Osteoblast (primary cell): ENCODE measurements at regions not wholly inside any gene's neighbourhood (a gene's known extent, or its start where the extent isn't known, plus 50 kb on each side); places are given as distances from the start of the nearest gene placed in this dataset.

Source experiments
- DNase-seq: peaks from one replicate; pipeline ENCODE4 v3.0.0; 2011; ENCODE audit warnings: low spot score, mixed read lengths; ENCODE audit not compliant: insufficient read length; ENCODE audit errors: missing footprints
- H2AFZ ChIP-seq: 2 replicates; pipeline ENCODE4 v1.6.0; 2011; ENCODE audit warnings: mild to moderate bottlenecking, low read length
- H3K27ac ChIP-seq: 2 replicates; pipeline ENCODE4 v1.5.1; 2011; ENCODE audit warnings: mild to moderate bottlenecking, low read depth, low read length, moderate library complexity
- H3K27me3 ChIP-seq: 2 replicates; pipeline ENCODE4 v1.6.0; 2012; ENCODE audit warnings: mild to moderate bottlenecking, control low read depth, inconsistent platforms, low read length, moderate library complexity; ENCODE audit not compliant: insufficient read depth
- H3K36me3 ChIP-seq: 2 replicates; pipeline ENCODE4 v1.5.1; 2011; ENCODE audit warnings: mild to moderate bottlenecking, low read length, control low read depth, moderate library complexity; ENCODE audit not compliant: insufficient read depth
- H3K4me1 ChIP-seq: 2 replicates; pipeline ENCODE4 v1.5.1; 2011; ENCODE audit warnings: mild to moderate bottlenecking, low read length, control low read depth, moderate library complexity; ENCODE audit not compliant: insufficient read depth
- H3K4me2 ChIP-seq: 2 replicates; pipeline ENCODE4 v1.6.0; 2011; ENCODE audit warnings: mild to moderate bottlenecking, low read length; ENCODE audit not compliant: insufficient read depth
- H3K4me3 ChIP-seq: fragments of 200-600 bp; sonication (generic); 3 replicates; pipeline ENCODE4 v1.5.1; 2012; ENCODE audit warnings: mild to moderate bottlenecking, low read length, inconsistent platforms; ENCODE audit not compliant: insufficient read depth
- H3K79me2 ChIP-seq: 2 replicates; pipeline ENCODE4 v1.6.0; 2012; ENCODE audit warnings: mild to moderate bottlenecking, low read length, control low read depth, inconsistent platforms; ENCODE audit not compliant: insufficient read depth
- H3K9me3 ChIP-seq: 2 replicates; pipeline ENCODE4 v1.5.1; 2011; ENCODE audit warnings: low read depth, low read length, control low read depth
- H4K20me1 ChIP-seq: 2 replicates; pipeline ENCODE4 v1.6.0; 2012; ENCODE audit warnings: mild to moderate bottlenecking, low read length, control low read depth; ENCODE audit not compliant: insufficient read depth
- TF ChIP-seq, protein P1 (sequence below): IDR thresholded peaks from 2 replicates; pipeline ENCODE4 v1.5.1; 2011; ENCODE audit warnings: mild to moderate bottlenecking, low read depth, low read length, moderate library complexity; ENCODE audit errors: extremely low read depth

DNA sequence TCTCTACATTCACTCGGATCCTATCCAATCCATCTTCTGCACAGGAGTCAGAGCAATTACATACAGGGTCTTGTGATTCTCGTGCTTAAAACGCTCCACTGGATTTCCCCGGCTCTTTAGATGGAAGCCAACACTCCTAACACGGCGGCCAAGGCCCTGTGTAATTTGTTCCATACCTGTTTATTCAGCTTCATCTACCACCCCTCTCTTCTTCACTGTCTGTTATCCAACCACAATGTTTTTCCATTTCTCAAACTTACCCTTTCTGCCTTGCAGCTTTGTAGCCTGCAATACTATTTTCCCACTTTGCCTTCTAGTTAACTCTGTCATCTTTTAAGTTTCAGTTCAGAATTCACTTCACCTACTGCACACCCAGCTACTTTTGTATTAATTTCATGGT, 249.6 kb upstream of the USP25 start:
- Histone ChIP-seq H2AFZ (no peak overlapping the region), H4K20me1 (no peaks in the 10 kb centered on the region), H3K36me3 (no peaks in the 10 kb centered on the region), H3K79me2 (no peaks in the 10 kb centered on the region), H3K4me2 (no peak overlapping the region), H3K27me3 (no peaks in the 10 kb centered on the region), H3K9me3 (no peaks in the 10 kb centered on the region), H3K4me1 (no peaks in the 10 kb centered on the region), H3K4me3 (no peak overlapping the region), H3K27ac (no peak overlapping the region)
- no peak for DNase-seq
- TF ChIP-seq, protein P1, sequence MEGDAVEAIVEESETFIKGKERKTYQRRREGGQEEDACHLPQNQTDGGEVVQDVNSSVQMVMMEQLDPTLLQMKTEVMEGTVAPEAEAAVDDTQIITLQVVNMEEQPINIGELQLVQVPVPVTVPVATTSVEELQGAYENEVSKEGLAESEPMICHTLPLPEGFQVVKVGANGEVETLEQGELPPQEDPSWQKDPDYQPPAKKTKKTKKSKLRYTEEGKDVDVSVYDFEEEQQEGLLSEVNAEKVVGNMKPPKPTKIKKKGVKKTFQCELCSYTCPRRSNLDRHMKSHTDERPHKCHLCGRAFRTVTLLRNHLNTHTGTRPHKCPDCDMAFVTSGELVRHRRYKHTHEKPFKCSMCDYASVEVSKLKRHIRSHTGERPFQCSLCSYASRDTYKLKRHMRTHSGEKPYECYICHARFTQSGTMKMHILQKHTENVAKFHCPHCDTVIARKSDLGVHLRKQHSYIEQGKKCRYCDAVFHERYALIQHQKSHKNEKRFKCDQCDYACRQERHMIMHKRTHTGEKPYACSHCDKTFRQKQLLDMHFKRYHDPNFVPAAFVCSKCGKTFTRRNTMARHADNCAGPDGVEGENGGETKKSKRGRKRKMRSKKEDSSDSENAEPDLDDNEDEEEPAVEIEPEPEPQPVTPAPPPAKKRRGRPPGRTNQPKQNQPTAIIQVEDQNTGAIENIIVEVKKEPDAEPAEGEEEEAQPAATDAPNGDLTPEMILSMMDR, result no peak

DNA sequence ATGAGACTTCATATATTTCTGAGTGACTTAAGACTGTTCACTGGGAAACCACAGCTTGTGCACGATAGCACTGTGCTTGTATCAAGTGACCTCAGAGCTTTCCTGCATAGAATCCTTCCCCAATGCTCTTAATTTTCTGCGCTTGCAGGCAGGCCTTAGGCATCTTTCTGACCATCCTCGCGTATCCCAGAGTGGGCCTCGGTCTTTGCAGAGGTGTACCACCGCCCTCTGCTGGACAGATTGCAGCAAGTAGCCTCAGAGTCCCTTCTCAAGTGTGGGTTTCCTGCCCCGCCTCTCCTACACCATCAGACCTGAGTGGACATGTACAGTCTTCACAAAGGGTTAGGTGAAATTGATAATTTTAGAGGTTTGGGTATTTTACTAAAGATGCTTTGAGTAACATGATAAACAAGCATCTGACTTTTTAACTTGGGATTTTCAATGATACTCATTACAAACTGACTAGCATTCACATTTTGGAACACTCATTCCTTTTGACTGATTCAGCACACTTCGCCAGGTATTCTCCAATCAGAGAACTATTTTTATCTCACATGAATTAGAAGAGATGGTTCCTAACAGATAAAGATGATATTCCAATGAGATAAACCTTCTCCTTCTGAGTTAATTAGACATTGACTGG, 246.5 kb upstream of the USP25 start:
- TF ChIP-seq, protein P1, result peak; percentile 95
- Histone ChIP-seq H3K79me2 (no peaks in the 10 kb centered on the region), H3K27ac (no peak overlapping the region), H3K4me1 (no peaks in the 10 kb centered on the region), H2AFZ (peak overlapping the region; percentile 18), H3K4me3 (no peak overlapping the region), H4K20me1 (no peaks in the 10 kb centered on the region), H3K27me3 (no peaks in the 10 kb centered on the region), H3K36me3 (no peaks in the 10 kb centered on the region), H3K4me2 (no peak overlapping the region), H3K9me3 (no peaks in the 10 kb centered on the region)
- DNase-seq, result peak; percentile 65

DNA sequence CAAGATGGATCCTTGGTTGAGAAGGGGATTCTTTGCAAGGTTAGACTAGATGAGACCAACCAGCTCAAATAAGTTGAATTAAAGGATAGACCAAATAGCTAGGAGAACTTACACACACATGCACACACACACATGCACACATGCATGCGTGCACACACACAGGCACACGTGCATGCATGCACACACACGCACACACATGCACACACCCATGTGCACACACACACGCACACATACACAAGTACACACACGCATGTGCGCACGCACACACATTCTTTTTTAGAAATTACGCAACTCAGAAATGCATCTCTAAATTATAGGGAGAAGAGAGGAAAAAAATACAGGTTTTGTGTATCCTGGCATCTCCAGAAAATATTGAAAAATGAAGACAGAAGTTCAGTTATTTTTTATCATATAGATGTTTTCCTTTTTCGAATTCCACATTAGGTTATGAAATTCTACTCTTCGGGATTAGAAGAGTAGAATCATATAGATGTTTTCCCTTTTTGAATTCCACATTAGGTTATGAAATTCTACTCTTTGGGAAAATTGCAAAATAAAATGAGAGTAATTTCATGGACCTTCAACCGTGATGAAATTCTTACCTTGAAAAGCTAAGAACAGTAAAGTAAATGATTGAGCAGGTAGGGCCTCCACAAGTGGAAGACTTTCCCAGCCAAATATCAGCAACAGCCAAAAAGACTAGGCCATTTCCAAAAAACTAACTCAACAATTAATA, 243.2 kb upstream of the USP25 start:
- Histone ChIP-seq H3K27ac (no peak overlapping the region), H3K36me3 (no peaks in the 10 kb centered on the region), H2AFZ (no peak overlapping the region), H3K79me2 (no peaks in the 10 kb centered on the region), H3K27me3 (no peaks in the 10 kb centered on the region), H3K4me1 (no peaks in the 10 kb centered on the region), H4K20me1 (no peaks in the 10 kb centered on the region), H3K4me2 (no peak overlapping the region), H3K4me3 (no peak overlapping the region), H3K9me3 (no peaks in the 10 kb centered on the region)
- TF ChIP-seq, protein P1, result no peak
- DNase-seq, result no peak

DNA sequence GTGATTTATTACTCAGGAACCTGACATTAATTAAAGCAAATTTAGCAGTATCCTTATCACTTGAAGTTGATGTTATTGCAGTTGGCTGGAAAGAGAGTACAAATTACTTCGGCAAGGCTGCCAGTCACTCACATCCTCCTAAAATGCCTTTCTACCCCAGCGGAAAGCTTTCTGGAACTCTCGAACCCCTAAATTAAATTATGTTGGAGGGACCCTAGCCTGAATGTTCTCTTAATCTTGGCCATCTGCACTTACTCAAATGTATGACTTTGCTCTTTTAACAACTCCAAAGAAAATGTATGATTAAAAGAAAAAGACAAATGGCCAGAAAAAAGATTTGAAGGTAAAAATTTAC, 242.6 kb upstream of the USP25 start:
- H3K27me3 ChIP-seq, result no peaks in the 10 kb centered on the region
- H3K79me2 ChIP-seq, result no peaks in the 10 kb centered on the region
- H3K9me3 ChIP-seq, result no peaks in the 10 kb centered on the region
- TF ChIP-seq, protein P1, result no peak
- no peak overlapping the region for H3K27ac ChIP-seq
- no peaks in the 10 kb centered on the region for H4K20me1 ChIP-seq
- no peaks in the 10 kb centered on the region for H3K36me3 ChIP-seq
- no peak overlapping the region for H3K4me2 ChIP-seq
- DNase-seq, result no peak
- no peak overlapping the region for H2AFZ ChIP-seq
- no peak overlapping the region for H3K4me3 ChIP-seq
- H3K4me1 ChIP-seq, result no peaks in the 10 kb centered on the region
